T-helper 2 cell treated with Interferon-gamma antibody and Interleukin-4, amounts not matched to agents 5 μg/mL and 100 μg/mL, for 36 hours (primary cell): ENCODE measurements at regions not wholly inside any gene's neighbourhood (a gene's known extent, or its start where the extent isn't known, plus 50 kb on each side); places are given as distances from the start of the nearest gene placed in this dataset.

Experiments
- DNase-seq: peaks from one replicate; pipeline ENCODE4 v3.0.0; 2021; ENCODE audit warnings: low spot score
- H3K27ac Mint-ChIP-seq: one replicate; pipeline ENCODE4 v1.8.0; 2021; ENCODE audit warnings: mild to moderate bottlenecking, mixed read lengths
- H3K27me3 Mint-ChIP-seq: one replicate; pipeline ENCODE4 v1.8.0; 2021; ENCODE audit warnings: low read depth, mixed read lengths
- H3K36me3 Mint-ChIP-seq: one replicate; pipeline ENCODE4 v1.8.0; 2021; ENCODE audit warnings: low read depth, mixed read lengths
- H3K4me1 Mint-ChIP-seq: one replicate; pipeline ENCODE4 v1.8.0; 2021; ENCODE audit warnings: low read depth, mixed read lengths
- H3K4me3 Mint-ChIP-seq: one replicate; pipeline ENCODE4 v1.8.0; 2022; ENCODE audit warnings: mild to moderate bottlenecking, moderate library complexity, mixed read lengths
- H3K9me3 Mint-ChIP-seq: one replicate; pipeline ENCODE4 v1.8.0; 2021; ENCODE audit warnings: mixed read lengths

GRCh38 chr16:85433477-85433876 lies 179.6 kb upstream of the GSE1 start:
- Mint-ChIP-seq H3K27me3 (no peaks in the 10 kb centered on the region), H3K9me3 (no peaks in the 10 kb centered on the region), H3K4me3 (no peak overlapping the region), H3K36me3 (no peaks in the 10 kb centered on the region), H3K4me1 (no peaks in the 10 kb centered on the region), H3K27ac (no peak overlapping the region)
- no peak for DNase-seq

- no peaks in the 10 kb centered on the region for H3K4me1 Mint-ChIP-seq
- no peaks in the 10 kb centered on the region for H3K36me3 Mint-ChIP-seq
- H3K9me3 Mint-ChIP-seq = no peaks in the 10 kb centered on the region
- no peak overlapping the region for H3K4me3 Mint-ChIP-seq
- no peak for DNase-seq
- no peaks in the 10 kb centered on the region for H3K27me3 Mint-ChIP-seq
- no peak overlapping the region for H3K27ac Mint-ChIP-seq
These were observed 177.8 kb upstream of the GSE1 start for GRCh38 chr16:85435286-85435685.

- H3K36me3 Mint-ChIP-seq = no peaks in the 10 kb centered on the region
- no peak overlapping the region for H3K27ac Mint-ChIP-seq
- H3K9me3 Mint-ChIP-seq = no peaks in the 10 kb centered on the region
- H3K4me3 Mint-ChIP-seq = no peak overlapping the region
- no peaks in the 10 kb centered on the region for H3K4me1 Mint-ChIP-seq
- no peaks in the 10 kb centered on the region for H3K27me3 Mint-ChIP-seq
- no peak for DNase-seq
These were observed 177.4 kb upstream of the GSE1 start for GRCh38 chr16:85435700-85436099.

- no peak for DNase-seq
- no peaks in the 10 kb centered on the region for H3K27me3 Mint-ChIP-seq
- no peaks in the 10 kb centered on the region for H3K9me3 Mint-ChIP-seq
- no peak overlapping the region for H3K4me3 Mint-ChIP-seq
- H3K36me3 Mint-ChIP-seq = no peaks in the 10 kb centered on the region
- H3K4me1 Mint-ChIP-seq = no peaks in the 10 kb centered on the region
- no peak overlapping the region for H3K27ac Mint-ChIP-seq
These were observed 176.9 kb upstream of the GSE1 start for GRCh38 chr16:85436207-85436606.

- Mint-ChIP-seq H3K27me3 (no peaks in the 10 kb centered on the region), H3K27ac (no peak overlapping the region), H3K36me3 (no peaks in the 10 kb centered on the region), H3K4me1 (no peaks in the 10 kb centered on the region), H3K9me3 (no peaks in the 10 kb centered on the region), H3K4me3 (no peak overlapping the region)
- no peak for DNase-seq
These were observed 176.4 kb upstream of the GSE1 start for GRCh38 chr16:85436636-85437165.

- no peak overlapping the region for H3K4me3 Mint-ChIP-seq
- H3K9me3 Mint-ChIP-seq = no peaks in the 10 kb centered on the region
- H3K4me1 Mint-ChIP-seq = no peaks in the 10 kb centered on the region
- H3K27me3 Mint-ChIP-seq = no peaks in the 10 kb centered on the region
- no peak for DNase-seq
- no peaks in the 10 kb centered on the region for H3K36me3 Mint-ChIP-seq
- H3K27ac Mint-ChIP-seq = no peak overlapping the region
These were observed 175.7 kb upstream of the GSE1 start for GRCh38 chr16:85437166-85438052.

GRCh38 chr16:85438981-85439685 lies 174.0 kb upstream of the GSE1 start:
- Mint-ChIP-seq H3K4me3 (no peak overlapping the region), H3K27me3 (no peaks in the 10 kb centered on the region), H3K4me1 (no peaks in the 10 kb centered on the region), H3K36me3 (no peaks in the 10 kb centered on the region), H3K9me3 (no peaks in the 10 kb centered on the region), H3K27ac (no peak overlapping the region)
- no peak for DNase-seq

GRCh38 chr16:85440744-85441143 lies 172.4 kb upstream of the GSE1 start:
- Mint-ChIP-seq H3K27me3 (no peaks in the 10 kb centered on the region), H3K36me3 (no peaks in the 10 kb centered on the region), H3K27ac (no peak overlapping the region), H3K4me3 (no peak overlapping the region), H3K9me3 (no peaks in the 10 kb centered on the region), H3K4me1 (no peaks in the 10 kb centered on the region)
- no peak for DNase-seq

GRCh38 chr16:85441189-85441889 lies 171.8 kb upstream of the GSE1 start:
- H3K4me1 Mint-ChIP-seq = no peaks in the 10 kb centered on the region
- no peaks in the 10 kb centered on the region for H3K36me3 Mint-ChIP-seq
- no peak overlapping the region for H3K27ac Mint-ChIP-seq
- no peaks in the 10 kb centered on the region for H3K9me3 Mint-ChIP-seq
- H3K27me3 Mint-ChIP-seq = no peaks in the 10 kb centered on the region
- no peak for DNase-seq
- no peak overlapping the region for H3K4me3 Mint-ChIP-seq

- Mint-ChIP-seq H3K27me3 (no peaks in the 10 kb centered on the region), H3K36me3 (no peaks in the 10 kb centered on the region), H3K4me1 (no peaks in the 10 kb centered on the region), H3K27ac (no peak overlapping the region), H3K9me3 (no peaks in the 10 kb centered on the region), H3K4me3 (no peak overlapping the region)
- DNase-seq = no peak
These were observed 171.0 kb upstream of the GSE1 start for GRCh38 chr16:85441890-85442670.

- no peak for DNase-seq
- Mint-ChIP-seq H3K36me3 (no peaks in the 10 kb centered on the region), H3K4me1 (no peaks in the 10 kb centered on the region), H3K9me3 (no peaks in the 10 kb centered on the region), H3K27me3 (peaks cover 2% of the 10 kb centered on the region), H3K4me3 (no peak overlapping the region), H3K27ac (no peak overlapping the region)
These were observed 170.0 kb upstream of the GSE1 start for GRCh38 chr16:85443116-85443515.

- Mint-ChIP-seq H3K4me3 (no peak overlapping the region), H3K27ac (no peak overlapping the region), H3K9me3 (no peaks in the 10 kb centered on the region), H3K36me3 (no peaks in the 10 kb centered on the region), H3K4me1 (no peaks in the 10 kb centered on the region), H3K27me3 (peaks cover 5% of the 10 kb centered on the region)
- DNase-seq = no peak
These were observed 169.6 kb upstream of the GSE1 start for GRCh38 chr16:85443531-85443930.

- DNase-seq = no peak
- Mint-ChIP-seq H3K27ac (no peak overlapping the region), H3K9me3 (no peaks in the 10 kb centered on the region), H3K4me1 (peaks cover 2% of the 10 kb centered on the region), H3K4me3 (no peak overlapping the region), H3K27me3 (peaks cover 9% of the 10 kb centered on the region), H3K36me3 (no peaks in the 10 kb centered on the region)
These were observed 167.9 kb upstream of the GSE1 start for GRCh38 chr16:85445064-85445778.
